ENCODE measurements at regions not wholly inside any gene's neighbourhood (a gene's known extent, or its start where the extent isn't known, plus 50 kb on each side); places are given as distances from the start of the nearest gene placed in this dataset.

- Histone ChIP-seq H3F3A (ENCODE audit: insufficient read depth) (no peaks in the 10 kb centered on the region), H4K20me1 (ENCODE audit: low read depth, low read length) (no peaks in the 10 kb centered on the region), H3K27me3 (ENCODE audit: low read length) (no peaks in the 10 kb centered on the region), H3K9me2 (replicated peaks; ENCODE audit: insufficient read depth, low read length) (no peaks in the 10 kb centered on the region), H3K36me3 (ENCODE audit: low read length) (no peaks in the 10 kb centered on the region; the same call in 1 of the 2 replicates), H3K9me3 (ENCODE audit: insufficient read depth, low read length) (no peaks in the 10 kb centered on the region), H3K4me3 (ENCODE audit: insufficient read depth, low read length, poor library complexity, severe bottlenecking) (no peak overlapping the region), H3K27ac (ENCODE audit: low read depth, low read length) (no peak overlapping the region), H3K9ac (ENCODE audit: low read length) (no peak overlapping the region), H3K79me2 (ENCODE audit: insufficient read depth, low read length) (no peaks in the 10 kb centered on the region), H3K4me2 (ENCODE audit: low read depth, low read length, poor library complexity, severe bottlenecking) (no peak overlapping the region), H2AFZ (ENCODE audit: low read depth, low read length, severe bottlenecking) (no peak overlapping the region)
- TF ChIP-seq CTCF (IDR thresholded peaks at IDR 0.05; ENCODE audit: insufficient read depth, low read length, poor library complexity, severe bottlenecking) (no peak), EZH2phosphoT487 (conservative IDR thresholded peaks at IDR 0.05; ENCODE audit: low read length) (no peak)
Measured at GRCh38 chr1:96370757-96371156, 350.8 kb upstream of the PTBP2 start.

- Histone ChIP-seq H3K9ac (ENCODE audit: low read length) (no peak overlapping the region), H3K9me3 (ENCODE audit: insufficient read depth, low read length) (no peaks in the 10 kb centered on the region), H3K27ac (ENCODE audit: low read depth, low read length) (no peak overlapping the region), H3F3A (ENCODE audit: insufficient read depth) (no peaks in the 10 kb centered on the region), H3K4me3 (ENCODE audit: insufficient read depth, low read length, poor library complexity, severe bottlenecking) (no peak overlapping the region), H3K9me2 (replicated peaks; ENCODE audit: insufficient read depth, low read length) (no peaks in the 10 kb centered on the region), H3K36me3 (ENCODE audit: low read length) (no peaks in the 10 kb centered on the region; the same call in 1 of the 2 replicates), H3K4me2 (ENCODE audit: low read depth, low read length, poor library complexity, severe bottlenecking) (no peak overlapping the region), H4K20me1 (ENCODE audit: low read depth, low read length) (no peaks in the 10 kb centered on the region), H2AFZ (ENCODE audit: low read depth, low read length, severe bottlenecking) (no peak overlapping the region), H3K27me3 (ENCODE audit: low read length) (no peaks in the 10 kb centered on the region), H3K79me2 (ENCODE audit: insufficient read depth, low read length) (no peaks in the 10 kb centered on the region)
- TF ChIP-seq CTCF (IDR thresholded peaks at IDR 0.05; ENCODE audit: insufficient read depth, low read length, poor library complexity, severe bottlenecking), result no peak
- TF ChIP-seq EZH2phosphoT487 (conservative IDR thresholded peaks at IDR 0.05; ENCODE audit: low read length), result no peak
Measured at GRCh38 chr1:96372881-96373280, 348.7 kb upstream of the PTBP2 start.

GRCh38 chr1:96374076-96374762 is 347.4 kb upstream of the PTBP2 start:
- Histone ChIP-seq H3K79me2 (ENCODE audit: insufficient read depth, low read length) (no peaks in the 10 kb centered on the region), H3K4me3 (ENCODE audit: insufficient read depth, low read length, poor library complexity, severe bottlenecking) (no peak overlapping the region), H3F3A (ENCODE audit: insufficient read depth) (no peaks in the 10 kb centered on the region), H3K36me3 (ENCODE audit: low read length) (no peaks in the 10 kb centered on the region; the same call in 1 of the 2 replicates), H3K4me2 (ENCODE audit: low read depth, low read length, poor library complexity, severe bottlenecking) (no peak overlapping the region), H3K27ac (ENCODE audit: low read depth, low read length) (no peak overlapping the region), H3K27me3 (ENCODE audit: low read length) (no peaks in the 10 kb centered on the region), H4K20me1 (ENCODE audit: low read depth, low read length) (no peaks in the 10 kb centered on the region), H3K9me3 (ENCODE audit: insufficient read depth, low read length) (no peaks in the 10 kb centered on the region), H3K9me2 (replicated peaks; ENCODE audit: insufficient read depth, low read length) (no peaks in the 10 kb centered on the region), H2AFZ (ENCODE audit: low read depth, low read length, severe bottlenecking) (no peak overlapping the region), H3K9ac (ENCODE audit: low read length) (no peak overlapping the region)
- TF ChIP-seq CTCF (IDR thresholded peaks at IDR 0.05; ENCODE audit: insufficient read depth, low read length, poor library complexity, severe bottlenecking) (no peak), EZH2phosphoT487 (conservative IDR thresholded peaks at IDR 0.05; ENCODE audit: low read length) (no peak)
